GM21576 (cell line): ENCODE measurements at regions not wholly inside any gene's neighbourhood (a gene's known extent, or its start where the extent isn't known, plus 50 kb on each side); places are given as distances from the start of the nearest gene placed in this dataset.
A peak's percentile ranks its signal among the peaks of the same experiment; 100 is the strongest.

ENCODE experiments used
- ATAC-seq: cut with Tn5 transposase; IDR thresholded peaks from one replicate; pipeline ENCODE4 v1.9.1; 2021; ENCODE audit warnings: mild to moderate bottlenecking, moderate library complexity; ENCODE audit not compliant: unreplicated experiment

- no peak for ATAC-seq
These were observed 175.8 kb downstream of the CBLN2 start for GRCh38 chr18:72368308-72368707.

GRCh38 chr18:72360634-72361033 is 183.5 kb downstream of the CBLN2 start:
- ATAC-seq, result no peak

DNA sequence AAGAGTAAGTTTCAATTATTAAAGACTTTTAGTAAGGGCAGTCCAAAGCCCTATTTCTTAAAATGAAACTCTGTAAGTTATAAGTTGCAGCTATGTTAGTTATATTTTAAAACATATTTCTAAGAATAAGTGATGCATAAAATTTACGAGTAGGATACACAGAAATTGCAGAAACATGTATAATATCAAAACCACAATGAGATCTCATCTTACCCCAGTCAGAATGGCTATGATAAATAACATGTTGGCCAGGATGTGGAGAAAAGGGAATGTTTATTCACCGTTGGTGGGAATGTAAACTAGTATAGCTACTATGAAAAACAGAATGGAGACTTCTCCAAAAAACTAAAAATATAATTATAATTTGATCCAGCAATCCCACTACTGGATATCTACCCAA is 201.2 kb downstream of the CBLN2 start:
- no peak for ATAC-seq

DNA sequence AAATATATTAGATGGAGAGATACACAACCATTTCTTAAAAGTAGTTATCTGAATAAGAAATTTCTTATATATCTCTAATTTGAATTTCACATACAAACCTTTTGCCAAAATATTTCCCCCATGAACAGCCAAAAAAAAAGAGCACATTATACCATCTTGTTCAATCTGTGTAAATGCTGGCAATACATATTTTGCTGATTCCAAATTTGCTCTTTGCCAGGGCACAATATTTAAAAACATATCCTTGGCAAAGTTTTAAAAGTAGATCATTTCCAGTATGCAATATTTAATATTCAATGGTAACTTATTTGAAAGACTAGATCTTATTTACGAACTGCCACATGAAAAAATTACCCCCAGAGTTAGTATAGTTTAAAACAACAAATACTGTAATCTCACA is 204.2 kb downstream of the CBLN2 start:
- no peak for ATAC-seq

DNA sequence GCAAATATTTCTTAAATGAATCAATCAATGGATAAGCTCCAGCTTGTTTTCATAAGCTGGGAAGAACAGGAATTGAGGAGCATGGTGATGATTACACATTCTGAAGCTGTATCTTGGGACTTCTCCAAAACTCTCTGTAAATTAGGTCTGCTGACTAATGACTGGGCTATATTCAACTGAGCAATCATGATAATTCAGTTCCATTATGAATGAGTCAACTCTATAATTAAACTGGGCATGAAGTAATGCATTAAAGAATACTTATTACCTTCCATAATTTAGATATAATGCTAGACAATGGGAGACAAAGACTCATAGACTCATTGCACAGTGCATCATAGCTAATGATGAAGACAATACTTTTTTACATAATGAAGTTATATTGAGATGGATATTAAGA is 207.4 kb downstream of the CBLN2 start:
- ATAC-seq, result no peak

DNA sequence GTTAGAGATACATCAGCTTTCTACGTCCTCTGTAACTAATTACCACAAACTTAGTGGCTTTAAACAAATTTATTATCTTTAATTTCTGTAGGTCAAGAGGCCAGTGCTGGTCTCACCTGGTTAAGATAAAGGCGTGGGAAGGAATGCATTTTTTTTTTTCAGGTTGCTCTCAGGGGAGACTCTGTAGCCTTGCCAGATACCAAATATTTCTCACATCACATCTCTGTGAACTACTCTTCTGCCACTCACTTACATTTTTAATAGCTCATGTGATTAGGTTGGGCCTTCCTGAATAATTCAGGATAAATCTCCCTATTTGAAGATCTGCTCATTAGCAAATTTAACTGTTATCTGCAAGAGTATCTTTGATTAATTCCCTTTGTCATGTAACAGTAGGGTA is 214.6 kb downstream of the CBLN2 start:
- no peak for ATAC-seq

DNA sequence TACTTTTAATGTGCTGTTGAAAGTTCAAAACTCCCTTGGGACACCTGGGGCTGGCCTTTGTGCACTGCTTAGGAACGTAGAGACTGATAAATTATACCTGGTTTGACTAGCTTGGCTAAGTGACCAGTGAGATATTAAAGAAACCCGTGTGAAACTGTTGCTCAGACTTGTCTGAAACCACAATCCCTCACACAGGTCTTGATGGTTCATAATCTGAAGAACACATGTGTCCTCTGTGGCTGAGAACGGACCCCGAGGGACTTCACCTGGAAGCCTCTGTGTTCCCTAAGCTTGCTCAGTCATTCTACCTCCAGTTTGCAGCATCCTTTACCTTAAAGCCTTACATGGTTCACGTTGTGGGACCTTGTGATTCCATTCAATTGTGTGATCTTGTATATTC is 218.8 kb downstream of the CBLN2 start:
- ATAC-seq, result no peak

GRCh38 chr18:72324677-72325076 is 219.5 kb downstream of the CBLN2 start:
- ATAC-seq, result no peak

DNA sequence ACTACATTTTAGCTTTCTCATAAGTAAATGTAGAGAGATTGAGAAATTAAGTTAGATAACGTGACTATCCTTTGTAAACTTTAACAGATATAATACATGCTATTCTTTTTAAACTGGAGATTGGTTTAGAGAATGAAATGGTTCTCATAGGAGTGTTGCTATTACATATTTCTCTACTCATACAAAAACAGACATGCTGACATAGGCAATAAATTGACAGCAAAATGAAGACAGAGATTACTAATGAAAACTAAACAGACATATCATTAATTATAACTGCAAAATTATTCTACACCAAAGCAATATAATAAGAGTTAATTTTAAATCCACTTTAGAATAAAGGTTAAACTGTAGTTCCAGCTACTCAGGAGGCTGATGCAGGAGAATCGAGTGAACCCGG is 227.6 kb downstream of the CBLN2 start:
- no peak for ATAC-seq

GRCh38 chr18:72283148-72283925 is 260.8 kb downstream of the CBLN2 start:
- no peak for ATAC-seq

DNA sequence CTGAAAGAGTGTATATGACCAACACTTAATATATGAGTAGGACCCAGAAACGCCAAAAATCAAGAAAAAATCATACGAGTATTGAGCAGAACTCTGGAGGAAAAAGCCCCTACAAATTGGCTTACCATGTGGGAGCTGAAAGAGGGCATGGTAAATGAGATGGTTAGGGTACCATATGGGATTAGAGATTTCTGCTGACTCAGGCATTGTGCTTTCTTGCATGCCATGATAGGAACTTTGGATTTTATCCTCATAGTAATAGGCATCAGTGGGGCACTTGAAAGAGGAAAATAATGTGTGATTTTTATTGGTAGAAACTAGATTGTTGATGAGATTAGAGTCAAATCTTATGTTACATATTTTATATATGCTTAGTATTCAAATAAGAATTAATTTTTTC is 271.1 kb downstream of the CBLN2 start:
- ATAC-seq, result no peak

GRCh38 chr18:72261590-72261989 is 282.6 kb downstream of the CBLN2 start:
- ATAC-seq, result no peak

GRCh38 chr18:72246076-72246475 is 298.1 kb downstream of the CBLN2 start:
- ATAC-seq, result no peak

DNA sequence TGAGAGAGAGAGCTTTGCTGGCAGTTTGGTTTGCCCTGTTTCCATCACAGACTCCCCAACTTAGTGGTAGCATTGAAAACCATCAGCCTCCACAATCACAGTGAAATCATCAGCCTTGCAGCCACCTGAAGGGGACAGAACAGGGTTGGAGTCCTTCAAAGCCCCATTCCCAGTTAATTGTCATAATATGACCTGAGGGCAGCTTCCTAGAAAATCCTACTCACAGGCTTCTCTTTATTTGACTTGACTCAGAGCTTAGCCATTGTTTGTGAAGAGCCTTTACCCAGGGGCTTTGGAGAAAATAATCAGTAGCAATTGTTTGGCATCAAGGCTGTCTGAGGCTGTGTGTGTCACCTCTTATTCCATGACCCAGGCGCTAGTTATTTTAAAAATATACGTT is 308.7 kb downstream of the CBLN2 start:
- ATAC-seq, result no peak

- no peak for ATAC-seq
These were observed 311.0 kb downstream of the CBLN2 start for GRCh38 chr18:72233106-72233505.

DNA sequence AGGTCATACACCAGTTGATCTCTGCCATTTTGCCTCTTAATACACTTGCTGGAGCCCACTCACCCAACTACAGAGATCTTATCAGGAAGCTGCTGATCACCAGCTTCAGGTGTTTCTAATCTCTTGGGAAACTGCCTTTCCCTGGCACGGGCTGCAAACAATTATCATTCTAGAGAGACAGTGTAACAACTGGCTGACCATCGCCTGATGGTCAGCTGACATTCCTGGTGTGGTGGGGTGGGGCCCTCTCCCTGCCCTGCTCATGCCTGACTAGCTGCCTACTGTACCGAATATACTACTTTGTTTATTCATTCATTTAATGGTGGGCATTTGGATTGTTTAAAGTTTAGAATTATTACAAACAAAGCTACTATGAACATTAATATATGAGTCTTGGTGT is 311.5 kb downstream of the CBLN2 start:
- ATAC-seq, result no peak

- ATAC-seq, result no peak
These were observed 318.2 kb downstream of the CBLN2 start for GRCh38 chr18:72225958-72226357.

DNA sequence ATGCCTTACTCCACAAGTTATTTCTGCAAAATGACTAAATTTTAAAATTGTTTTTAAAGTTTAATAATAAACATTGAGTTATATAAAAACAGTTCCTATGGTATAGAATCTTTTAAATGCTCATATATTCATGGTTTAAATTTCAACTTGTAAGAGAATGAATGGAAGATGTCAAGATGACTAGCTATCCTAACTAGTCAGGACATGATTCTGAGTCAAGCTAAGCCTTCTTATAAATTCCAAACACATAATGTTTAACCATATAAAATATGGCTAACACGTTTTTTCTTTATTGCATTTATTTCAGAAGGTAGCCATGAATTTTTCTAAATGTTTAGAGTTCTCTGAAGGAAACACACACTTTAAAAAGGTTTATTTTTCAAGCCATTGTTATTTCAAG is 320.4 kb downstream of the CBLN2 start:
- no peak for ATAC-seq

DNA sequence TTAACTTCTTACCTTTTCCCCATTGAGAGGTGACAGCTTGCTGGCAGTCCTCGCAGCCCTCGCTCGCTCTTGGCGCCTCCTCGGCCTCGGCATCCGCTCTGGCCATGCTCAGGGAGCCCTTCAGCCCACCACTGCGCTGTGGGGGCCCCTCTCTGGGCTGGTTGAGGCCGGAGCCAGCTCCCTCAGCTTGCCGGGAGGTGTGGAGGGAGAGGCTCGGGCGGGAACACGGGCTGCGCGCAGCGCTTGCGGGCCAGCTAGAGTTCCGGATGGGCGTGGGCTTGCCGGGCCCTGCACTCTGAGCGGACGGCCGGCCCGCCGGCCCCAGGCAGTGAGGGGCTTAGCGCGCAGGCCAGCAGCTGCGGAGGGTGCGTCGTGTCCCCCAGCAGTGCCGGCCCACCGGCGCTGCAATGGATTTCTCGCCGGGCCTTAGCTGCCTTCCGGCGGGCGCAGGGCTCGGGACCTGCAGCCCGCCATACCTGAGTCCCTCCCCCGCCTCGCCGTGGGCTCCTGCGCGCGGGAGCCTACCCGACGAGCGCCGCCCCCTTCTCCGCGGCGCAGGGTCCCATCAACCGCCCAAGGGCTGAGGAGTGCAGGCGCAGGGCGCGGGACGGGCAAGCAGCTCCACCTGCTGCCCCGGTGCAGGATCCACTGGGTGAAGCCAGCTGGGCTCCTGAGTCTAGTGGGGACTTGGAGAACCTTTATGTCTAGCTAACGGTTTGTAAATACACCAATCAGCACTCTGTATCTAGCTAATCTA is 335.0 kb downstream of the CBLN2 start:
- ATAC-seq, result no peak

DNA sequence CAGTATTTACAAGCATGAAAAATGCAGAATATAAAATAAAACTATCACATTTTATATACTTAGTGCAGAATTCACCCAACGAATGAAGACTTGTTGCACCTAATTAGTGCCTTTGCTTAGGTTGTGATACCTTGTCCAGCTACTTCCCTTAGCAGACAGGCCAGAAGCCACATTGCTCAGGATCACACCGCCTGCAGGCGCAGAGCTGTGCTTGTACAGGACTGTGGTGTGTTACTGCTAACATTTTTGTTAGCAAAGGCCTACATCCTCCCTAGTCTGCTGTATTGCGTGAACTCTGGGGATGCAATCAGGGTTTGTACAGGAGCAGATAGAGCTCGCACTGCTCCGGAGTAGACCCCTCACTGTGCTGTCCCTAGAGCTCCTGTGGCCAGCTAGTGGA is 336.9 kb downstream of the CBLN2 start:
- no peak for ATAC-seq

GRCh38 chr18:72206814-72207213 is 337.3 kb downstream of the CBLN2 start:
- ATAC-seq, result no peak

DNA sequence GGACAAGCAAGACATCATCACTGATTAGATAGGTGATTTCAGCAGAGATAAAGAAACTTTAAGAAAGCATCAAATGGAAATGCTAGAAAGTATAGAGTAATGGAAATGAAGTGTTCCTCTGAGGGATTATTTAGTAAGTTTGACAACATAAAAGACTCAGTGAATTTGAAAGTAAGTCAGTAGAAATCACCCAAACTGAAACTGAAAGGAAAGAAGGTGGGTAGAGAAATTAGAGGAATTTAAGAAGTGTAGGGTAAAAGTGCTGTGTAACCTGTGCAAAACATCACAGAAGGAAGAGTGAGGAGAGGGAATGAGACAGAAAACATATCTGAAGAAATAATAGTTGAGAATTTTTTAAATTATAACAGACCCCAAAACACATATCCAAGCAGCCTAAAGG is 343.1 kb downstream of the CBLN2 start:
- peak; percentile 53 for ATAC-seq

GRCh38 chr18:72197591-72197990 is 346.6 kb downstream of the CBLN2 start:
- no peak for ATAC-seq
